ENCODE measurements at regions not wholly inside any gene's neighbourhood (a gene's known extent, or its start where the extent isn't known, plus 50 kb on each side); places are given as distances from the start of the nearest gene placed in this dataset.

DNA sequence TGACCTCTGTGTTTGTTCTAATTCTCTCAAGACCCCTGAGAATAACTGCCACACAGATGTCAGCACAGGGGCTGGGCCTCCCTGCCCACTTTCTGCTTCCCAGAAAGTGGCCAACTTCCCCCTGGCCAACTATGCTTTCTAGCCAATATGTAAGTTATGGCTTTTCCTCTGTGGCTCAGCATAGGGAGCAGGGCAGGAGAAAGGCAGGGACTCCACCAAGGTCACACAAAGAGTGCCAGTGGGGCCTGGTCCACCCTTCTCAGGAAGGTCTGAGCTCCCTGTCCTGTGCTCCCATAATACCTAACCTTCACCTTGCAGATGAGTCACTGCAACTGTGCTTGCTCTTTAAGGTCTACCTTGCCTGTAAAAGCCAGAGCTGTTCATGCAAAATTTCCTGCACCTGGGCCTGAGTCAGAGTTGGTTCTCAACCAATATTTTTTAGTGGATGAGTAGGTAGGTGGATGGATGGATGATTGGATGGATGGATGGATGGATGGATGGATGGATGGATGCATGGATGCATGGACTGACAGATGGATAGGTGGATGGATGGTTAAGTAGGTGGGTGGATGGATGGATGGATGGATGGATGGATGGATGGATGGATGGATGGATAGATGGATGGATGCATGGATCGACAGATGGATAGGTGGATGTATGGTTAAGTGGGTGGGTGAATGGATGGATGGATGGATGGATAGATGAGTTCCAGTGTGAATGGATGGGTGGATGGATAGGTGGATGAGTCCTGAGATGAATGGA lies 64.2 kb downstream of the DIO3 start:
- TF ChIP-seq, protein P1, sequence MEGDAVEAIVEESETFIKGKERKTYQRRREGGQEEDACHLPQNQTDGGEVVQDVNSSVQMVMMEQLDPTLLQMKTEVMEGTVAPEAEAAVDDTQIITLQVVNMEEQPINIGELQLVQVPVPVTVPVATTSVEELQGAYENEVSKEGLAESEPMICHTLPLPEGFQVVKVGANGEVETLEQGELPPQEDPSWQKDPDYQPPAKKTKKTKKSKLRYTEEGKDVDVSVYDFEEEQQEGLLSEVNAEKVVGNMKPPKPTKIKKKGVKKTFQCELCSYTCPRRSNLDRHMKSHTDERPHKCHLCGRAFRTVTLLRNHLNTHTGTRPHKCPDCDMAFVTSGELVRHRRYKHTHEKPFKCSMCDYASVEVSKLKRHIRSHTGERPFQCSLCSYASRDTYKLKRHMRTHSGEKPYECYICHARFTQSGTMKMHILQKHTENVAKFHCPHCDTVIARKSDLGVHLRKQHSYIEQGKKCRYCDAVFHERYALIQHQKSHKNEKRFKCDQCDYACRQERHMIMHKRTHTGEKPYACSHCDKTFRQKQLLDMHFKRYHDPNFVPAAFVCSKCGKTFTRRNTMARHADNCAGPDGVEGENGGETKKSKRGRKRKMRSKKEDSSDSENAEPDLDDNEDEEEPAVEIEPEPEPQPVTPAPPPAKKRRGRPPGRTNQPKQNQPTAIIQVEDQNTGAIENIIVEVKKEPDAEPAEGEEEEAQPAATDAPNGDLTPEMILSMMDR (IDR thresholded peaks at IDR 0.05) = no peak
- TF ChIP-seq ZFX (IDR thresholded peaks at IDR 0.05; ENCODE audit: borderline replicate concordance) = no peak

Measured in 22Rv1 (cell line).